Activated CD4-positive, alpha-beta T cell treated with anti-CD3 and anti-CD28 coated beads, Interleukin-2, amount 10 ng/mL, durations not matched to agents 24 days and 14 days (primary cell): ENCODE measurements at regions not wholly inside any gene's neighbourhood (a gene's known extent, or its start where the extent isn't known, plus 50 kb on each side); places are given as distances from the start of the nearest gene placed in this dataset.
"Not testable (repeated sequence)": the region's sequence is repeated elsewhere in the genome, so short reads cannot be mapped to it uniquely, and the experiment has no call there.

Experiments
- DNase-seq: peaks from one replicate; pipeline ENCODE4 v3.0.0; 2022
- H3K27ac Mint-ChIP-seq: one replicate; pipeline ENCODE4 v1.8.0; 2022; ENCODE audit warnings: mild to moderate bottlenecking, mixed read lengths
- H3K27me3 Mint-ChIP-seq: one replicate; pipeline ENCODE4 v1.8.0; 2022; ENCODE audit warnings: mixed read lengths
- H3K36me3 Mint-ChIP-seq: one replicate; pipeline ENCODE4 v1.8.0; 2022; ENCODE audit warnings: low read depth, mild to moderate bottlenecking, mixed read lengths
- H3K4me1 Mint-ChIP-seq: one replicate; pipeline ENCODE4 v1.8.0; 2021; ENCODE audit warnings: mixed read lengths
- H3K4me3 Mint-ChIP-seq: one replicate; pipeline ENCODE4 v1.8.0; 2022; ENCODE audit warnings: mild to moderate bottlenecking, moderate library complexity, mixed read lengths
- H3K9me3 Mint-ChIP-seq: one replicate; pipeline ENCODE4 v1.8.0; 2021; ENCODE audit warnings: mixed read lengths
- intact Hi-C: fragments of 100-400 bp; cut with micrococcal nuclease; formaldehyde crosslinking; loops from one replicate; pipeline ENCODE4 v1.15.1; 2023

GRCh38 chr13:84705982-84706710 is 823.9 kb upstream of the SLITRK1 start:
- H3K27ac Mint-ChIP-seq: no peak overlapping the region
- no peaks in the 10 kb centered on the region for H3K27me3 Mint-ChIP-seq
- no peak for DNase-seq
- no peak overlapping the region for H3K4me3 Mint-ChIP-seq
- intact Hi-C loops: no loop called here
- H3K9me3 Mint-ChIP-seq: no peaks in the 10 kb centered on the region
- H3K36me3 Mint-ChIP-seq: no peaks in the 10 kb centered on the region
- H3K4me1 Mint-ChIP-seq: no peaks in the 10 kb centered on the region

DNA sequence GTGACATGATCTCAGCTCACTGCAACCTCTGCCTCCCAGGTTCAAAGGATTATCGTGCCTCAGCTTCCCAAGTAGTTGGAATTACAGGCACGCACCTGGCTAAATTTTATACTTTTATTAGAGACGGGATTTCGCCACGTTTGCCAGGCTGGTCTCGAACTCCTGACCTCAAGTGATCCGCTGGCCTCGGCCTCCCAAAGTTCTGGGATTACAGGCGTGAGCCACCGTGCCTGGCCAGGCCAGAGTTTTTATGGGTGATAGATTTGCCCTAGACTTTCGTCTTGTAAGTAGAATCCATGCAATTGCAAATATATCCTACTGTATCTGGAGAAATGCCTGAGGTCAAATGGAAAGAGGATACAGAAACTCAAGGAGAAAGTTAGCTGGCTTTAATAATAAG is 819.9 kb upstream of the SLITRK1 start:
- Mint-ChIP-seq H3K4me1 (no peaks in the 10 kb centered on the region), H3K27ac (no peak overlapping the region), H3K27me3 (no peaks in the 10 kb centered on the region), H3K9me3 (no peaks in the 10 kb centered on the region), H3K4me3 (no peak overlapping the region), H3K36me3 (no peaks in the 10 kb centered on the region)
- DNase-seq: no peak
- intact Hi-C loops: no loop called here

DNA sequence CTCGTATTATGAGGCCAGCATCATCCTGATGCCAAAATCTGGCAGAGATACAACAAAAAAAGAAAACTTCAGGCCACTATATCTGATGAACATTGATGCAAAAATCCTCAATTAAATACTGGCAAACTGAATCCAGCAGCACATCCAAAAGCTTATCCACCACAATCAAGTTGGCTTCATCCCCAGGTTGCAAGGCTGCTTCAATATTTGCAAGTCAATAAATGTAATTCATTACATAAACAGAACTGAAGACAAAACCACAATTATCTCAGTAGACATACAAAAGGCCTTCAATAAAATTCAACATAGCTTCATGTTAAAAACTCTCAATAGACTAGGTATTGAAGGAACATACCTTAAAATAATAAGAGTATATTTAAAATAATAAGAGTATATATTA is 815.3 kb upstream of the SLITRK1 start:
- DNase-seq, H3K27ac Mint-ChIP-seq, H3K27me3 Mint-ChIP-seq, intact Hi-C loops, H3K36me3 Mint-ChIP-seq, H3K9me3 Mint-ChIP-seq, H3K4me3 Mint-ChIP-seq, H3K4me1 Mint-ChIP-seq: not testable (repeated sequence)

GRCh38 chr13:84686973-84687372 is 804.7 kb upstream of the SLITRK1 start:
- DNase-seq: no peak
- no peak overlapping the region for H3K27ac Mint-ChIP-seq
- no peak overlapping the region for H3K4me3 Mint-ChIP-seq
- H3K9me3 Mint-ChIP-seq: no peaks in the 10 kb centered on the region
- intact Hi-C loops: no loop called here
- H3K36me3 Mint-ChIP-seq: no peaks in the 10 kb centered on the region
- H3K4me1 Mint-ChIP-seq: no peaks in the 10 kb centered on the region
- H3K27me3 Mint-ChIP-seq: no peaks in the 10 kb centered on the region

- Mint-ChIP-seq H3K27ac (no peak overlapping the region), H3K4me3 (no peak overlapping the region), H3K27me3 (no peaks in the 10 kb centered on the region), H3K36me3 (no peaks in the 10 kb centered on the region), H3K9me3 (no peaks in the 10 kb centered on the region), H3K4me1 (no peaks in the 10 kb centered on the region)
- no peak for DNase-seq
- intact Hi-C loops: no loop called here
Measured at GRCh38 chr13:84686458-84686857, 804.2 kb upstream of the SLITRK1 start.

- Mint-ChIP-seq H3K27me3 (no peaks in the 10 kb centered on the region), H3K36me3 (no peaks in the 10 kb centered on the region), H3K27ac (no peak overlapping the region), H3K4me1 (no peaks in the 10 kb centered on the region), H3K9me3 (no peaks in the 10 kb centered on the region), H3K4me3 (no peak overlapping the region)
- intact Hi-C loops: no loop called here
- no peak for DNase-seq
Measured at GRCh38 chr13:84684804-84685203, 802.5 kb upstream of the SLITRK1 start.

GRCh38 chr13:84684048-84684662 is 801.9 kb upstream of the SLITRK1 start:
- Mint-ChIP-seq H3K4me1 (no peaks in the 10 kb centered on the region), H3K27ac (no peak overlapping the region), H3K9me3 (no peaks in the 10 kb centered on the region), H3K27me3 (no peaks in the 10 kb centered on the region), H3K36me3 (no peaks in the 10 kb centered on the region), H3K4me3 (no peak overlapping the region)
- no peak for DNase-seq
- intact Hi-C loops: no loop called here

DNA sequence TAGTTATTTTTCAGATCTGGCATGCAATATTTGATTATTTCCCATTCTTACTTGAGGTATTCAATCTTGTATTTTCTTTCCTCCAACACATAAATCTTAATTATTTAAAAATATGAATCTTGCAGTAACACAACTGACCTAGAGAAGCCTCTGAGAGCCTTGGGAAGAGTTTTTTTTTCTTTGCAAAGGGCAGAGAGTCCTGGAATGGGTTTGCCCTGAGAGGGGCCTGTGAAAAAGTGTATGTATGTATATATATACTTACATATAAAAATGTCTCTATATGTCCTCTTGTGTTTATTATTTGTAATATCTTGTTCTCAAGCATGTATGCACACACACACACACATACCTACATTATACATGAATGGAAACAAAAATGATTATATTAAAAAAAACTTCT is 801.2 kb upstream of the SLITRK1 start:
- intact Hi-C loops: no loop called here
- H3K27me3 Mint-ChIP-seq: no peaks in the 10 kb centered on the region
- H3K36me3 Mint-ChIP-seq: no peaks in the 10 kb centered on the region
- DNase-seq: no peak
- no peak overlapping the region for H3K27ac Mint-ChIP-seq
- no peaks in the 10 kb centered on the region for H3K9me3 Mint-ChIP-seq
- H3K4me3 Mint-ChIP-seq: no peak overlapping the region
- H3K4me1 Mint-ChIP-seq: no peaks in the 10 kb centered on the region

GRCh38 chr13:84677836-84678235 is 795.6 kb upstream of the SLITRK1 start:
- intact Hi-C loops: no loop called here
- DNase-seq: no peak
- Mint-ChIP-seq H3K4me1 (no peaks in the 10 kb centered on the region), H3K4me3 (no peak overlapping the region), H3K9me3 (no peaks in the 10 kb centered on the region), H3K27me3 (no peaks in the 10 kb centered on the region), H3K36me3 (no peaks in the 10 kb centered on the region), H3K27ac (no peak overlapping the region)

DNA sequence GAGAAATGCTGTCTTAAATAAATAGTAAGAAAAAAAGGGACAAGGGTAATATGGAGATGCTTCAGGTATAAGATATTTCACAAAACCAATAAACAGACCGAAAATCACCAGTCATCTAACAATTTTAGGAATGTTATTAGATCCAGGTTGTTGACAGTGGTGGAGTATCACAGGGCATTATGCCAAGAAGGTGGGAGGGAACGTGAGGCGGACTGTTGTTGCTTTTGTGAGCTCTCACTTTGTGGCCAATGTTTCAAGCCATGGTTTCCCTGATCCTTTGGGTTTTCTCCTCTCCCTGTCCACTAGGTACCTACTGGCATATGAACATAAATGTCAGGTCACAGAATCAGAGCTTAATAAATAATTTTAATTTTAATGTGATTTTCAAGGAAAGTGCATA is 790.3 kb upstream of the SLITRK1 start:
- DNase-seq: no peak
- no peak overlapping the region for H3K27ac Mint-ChIP-seq
- H3K9me3 Mint-ChIP-seq: no peaks in the 10 kb centered on the region
- no peaks in the 10 kb centered on the region for H3K4me1 Mint-ChIP-seq
- H3K36me3 Mint-ChIP-seq: no peaks in the 10 kb centered on the region
- intact Hi-C loops: no loop called here
- H3K27me3 Mint-ChIP-seq: no peaks in the 10 kb centered on the region
- H3K4me3 Mint-ChIP-seq: no peak overlapping the region

GRCh38 chr13:84670245-84670644 is 788.0 kb upstream of the SLITRK1 start:
- no peak overlapping the region for H3K27ac Mint-ChIP-seq

GRCh38 chr13:84668637-84669036 is 786.4 kb upstream of the SLITRK1 start:
- no peaks in the 10 kb centered on the region for H3K9me3 Mint-ChIP-seq
- intact Hi-C loops: no loop called here
- no peak overlapping the region for H3K27ac Mint-ChIP-seq
- no peak for DNase-seq
- H3K27me3 Mint-ChIP-seq: no peaks in the 10 kb centered on the region
- H3K4me1 Mint-ChIP-seq: no peaks in the 10 kb centered on the region
- no peak overlapping the region for H3K4me3 Mint-ChIP-seq
- no peaks in the 10 kb centered on the region for H3K36me3 Mint-ChIP-seq

More at GRCh38 chr13:84670245-84670644, 788.0 kb upstream of the SLITRK1 start:
- intact Hi-C loops: no loop called here
- DNase-seq: no peak
- H3K36me3 Mint-ChIP-seq: no peaks in the 10 kb centered on the region
- no peaks in the 10 kb centered on the region for H3K4me1 Mint-ChIP-seq
- H3K27me3 Mint-ChIP-seq: no peaks in the 10 kb centered on the region
- no peaks in the 10 kb centered on the region for H3K9me3 Mint-ChIP-seq
- no peak overlapping the region for H3K4me3 Mint-ChIP-seq

DNA sequence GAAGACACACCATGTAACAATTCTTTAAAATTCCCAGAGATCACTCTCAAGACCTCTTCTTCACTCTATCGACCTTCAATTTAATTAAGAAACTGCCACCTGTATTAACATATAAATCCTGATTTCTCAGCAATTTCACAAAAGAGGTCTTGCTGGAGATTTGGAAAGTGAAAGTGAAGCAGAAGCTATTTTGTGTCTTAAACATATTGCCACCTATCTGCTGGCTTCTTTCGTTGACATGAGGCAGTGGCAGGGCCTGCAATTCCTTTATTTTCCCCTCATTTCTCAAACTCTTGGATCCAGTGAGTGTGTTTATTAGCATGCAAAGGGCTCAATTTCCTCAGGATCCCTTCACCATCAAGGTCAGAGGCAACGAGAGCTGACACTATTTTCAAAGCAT is 780.2 kb upstream of the SLITRK1 start:
- no peak for DNase-seq
- Mint-ChIP-seq H3K4me1 (no peaks in the 10 kb centered on the region), H3K9me3 (no peaks in the 10 kb centered on the region), H3K27me3 (no peaks in the 10 kb centered on the region), H3K27ac (no peak overlapping the region), H3K4me3 (no peak overlapping the region), H3K36me3 (no peaks in the 10 kb centered on the region)
- intact Hi-C loops: no loop called here

DNA sequence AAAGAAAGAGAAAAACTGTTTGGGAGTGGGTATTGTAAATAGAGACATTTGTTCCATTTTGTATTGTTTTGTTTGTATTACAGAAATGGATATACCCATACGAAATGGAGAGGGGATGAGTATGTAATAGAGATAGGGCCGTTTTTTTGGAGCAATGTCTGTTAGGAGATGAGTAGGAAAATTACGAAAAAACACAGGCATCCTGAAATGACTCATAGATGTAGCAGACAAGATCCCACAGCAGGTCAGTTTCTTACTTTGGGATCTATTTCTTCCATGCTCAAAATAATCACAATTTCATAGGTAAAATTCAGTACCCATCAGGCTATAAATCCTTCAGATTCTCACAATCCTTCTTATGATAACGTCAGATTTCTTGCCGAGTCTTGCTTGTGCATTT is 779.4 kb upstream of the SLITRK1 start:
- no peak overlapping the region for H3K4me3 Mint-ChIP-seq
- H3K27me3 Mint-ChIP-seq: no peaks in the 10 kb centered on the region
- no peaks in the 10 kb centered on the region for H3K36me3 Mint-ChIP-seq
- intact Hi-C loops: no loop called here
- no peak for DNase-seq
- H3K9me3 Mint-ChIP-seq: no peaks in the 10 kb centered on the region
- H3K27ac Mint-ChIP-seq: no peak overlapping the region
- H3K4me1 Mint-ChIP-seq: no peaks in the 10 kb centered on the region

- Mint-ChIP-seq H3K36me3 (no peaks in the 10 kb centered on the region), H3K27me3 (no peaks in the 10 kb centered on the region), H3K4me3 (no peak overlapping the region), H3K4me1 (no peaks in the 10 kb centered on the region), H3K9me3 (no peaks in the 10 kb centered on the region), H3K27ac (no peak overlapping the region)
- no peak for DNase-seq
- intact Hi-C loops: no loop called here
Measured at GRCh38 chr13:84659359-84659661, 777.0 kb upstream of the SLITRK1 start.
